HG03139 (cell line): ENCODE measurements at regions not wholly inside any gene's neighbourhood (a gene's known extent, or its start where the extent isn't known, plus 50 kb on each side); places are given as distances from the start of the nearest gene placed in this dataset.
"Not testable (repeated sequence)": the region's sequence is repeated elsewhere in the genome, so short reads cannot be mapped to it uniquely, and the experiment has no call there.

Experiments
- ATAC-seq: cut with Tn5 transposase; IDR thresholded peaks from one replicate; pipeline ENCODE4 v1.9.1; 2021; ENCODE audit not compliant: unreplicated experiment

- ATAC-seq = no peak
Observed at GRCh38 chr11:81802591-81802990, 931.1 kb downstream of the FAM181B start.

DNA sequence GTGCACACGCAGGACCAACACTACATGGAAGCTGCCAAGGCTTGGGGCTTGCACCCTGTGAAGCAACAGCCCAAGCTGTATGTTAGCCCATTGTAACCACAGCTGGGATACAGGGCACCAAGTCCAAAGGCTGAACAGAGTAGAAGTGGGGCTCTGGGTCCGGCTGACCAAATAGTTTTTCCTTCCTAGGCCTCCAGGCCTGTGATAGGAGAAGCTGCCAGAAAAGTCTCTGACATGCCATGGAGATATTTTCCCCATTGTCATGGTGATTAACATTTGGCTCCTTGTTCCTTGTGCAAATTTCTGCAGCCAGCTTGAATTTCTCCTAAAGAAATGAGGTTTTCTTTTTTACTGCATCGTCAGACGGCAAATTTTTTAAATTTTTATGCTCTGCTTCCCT is 941.2 kb downstream of the FAM181B start:
- no peak for ATAC-seq

DNA sequence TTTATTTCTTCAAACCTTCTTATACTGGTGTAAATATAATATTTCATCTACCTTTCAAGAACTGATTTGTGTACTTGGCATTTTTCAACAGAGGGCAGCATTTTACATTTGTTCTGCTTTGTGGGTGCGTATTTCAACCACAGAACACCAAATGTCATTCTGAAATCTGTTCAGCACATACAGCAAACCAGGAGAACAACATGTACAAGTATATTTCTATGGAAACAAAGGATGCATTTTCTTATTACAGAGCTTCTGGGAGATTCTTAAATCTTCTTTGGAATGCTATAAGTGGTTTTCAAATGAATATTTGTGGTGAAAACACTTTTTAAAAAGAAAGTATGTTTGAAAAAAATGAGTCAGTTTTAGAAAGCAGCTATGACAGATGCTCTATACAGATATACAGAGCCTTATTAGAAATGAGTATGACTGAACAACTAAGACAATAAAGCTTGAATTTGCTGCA is 946.0 kb downstream of the FAM181B start:
- no peak for ATAC-seq

- no peak for ATAC-seq
Observed at GRCh38 chr11:81772166-81772565, 961.5 kb downstream of the FAM181B start.

GRCh38 chr11:81769906-81770305 is 963.8 kb downstream of the FAM181B start:
- ATAC-seq = not testable (repeated sequence)

GRCh38 chr11:81756864-81757595 is 976.6 kb downstream of the FAM181B start:
- no peak for ATAC-seq

GRCh38 chr11:81749245-81749644 is 984.4 kb downstream of the FAM181B start:
- no peak for ATAC-seq

DNA sequence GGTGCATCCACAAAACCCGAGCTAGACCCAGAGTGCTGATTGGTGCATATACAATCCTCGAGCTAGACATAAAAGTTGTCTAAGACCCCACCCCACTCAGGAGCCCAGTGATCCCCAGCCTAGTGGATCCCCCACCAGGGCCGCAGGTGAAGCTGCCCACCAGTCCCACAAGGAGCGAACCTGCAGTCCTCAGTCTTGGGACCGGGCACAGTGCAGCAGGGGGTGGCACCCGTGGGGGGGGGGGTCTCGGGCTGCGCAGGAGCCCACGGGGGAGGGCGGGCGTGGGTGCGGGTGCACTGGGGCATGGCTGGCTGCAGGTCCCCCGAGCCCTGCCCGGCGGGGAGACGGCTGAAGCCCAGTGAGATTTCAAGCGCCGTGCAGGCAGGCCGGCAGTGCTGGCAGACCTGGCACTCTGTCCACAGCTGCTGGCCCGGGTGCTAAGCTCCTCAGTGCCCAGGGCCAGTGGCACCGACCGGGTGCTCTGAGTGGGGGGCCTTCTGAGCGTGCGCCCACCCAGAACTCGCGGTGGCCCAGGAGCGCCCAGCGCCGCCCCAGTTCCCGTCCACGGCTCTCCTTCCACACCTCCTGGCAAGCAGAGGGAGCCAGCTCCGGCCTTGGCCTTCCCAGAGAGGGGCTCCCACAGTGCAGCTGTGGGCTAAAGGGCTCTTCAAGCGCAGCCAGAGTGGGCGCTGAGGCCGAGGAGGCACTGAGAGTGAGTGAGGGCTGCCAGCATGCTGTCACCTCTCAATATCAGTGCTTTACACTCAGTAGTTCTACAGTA is 989.1 kb downstream of the FAM181B start:
- no peak for ATAC-seq

GRCh38 chr11:81725701-81726100 is 1008.0 kb downstream of the FAM181B start:
- ATAC-seq = no peak

DNA sequence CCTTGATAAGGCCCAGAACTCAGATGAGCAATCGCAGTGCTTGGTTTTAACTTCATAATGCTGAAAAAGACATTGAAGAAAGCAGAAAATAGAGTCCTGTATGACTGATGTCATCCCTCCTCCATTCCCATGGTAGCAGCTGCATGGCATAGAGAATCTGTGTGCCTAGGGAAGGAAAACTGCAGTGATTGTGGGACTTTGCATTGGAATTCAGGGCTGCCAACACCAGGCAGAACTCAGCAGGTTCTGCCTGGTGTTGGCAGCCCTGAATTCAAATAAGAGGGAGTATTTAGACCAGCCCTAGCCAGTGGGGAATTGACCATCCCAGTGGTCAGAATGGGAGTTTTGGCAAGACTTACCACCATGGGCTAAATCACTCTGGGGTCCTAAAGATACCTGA is 1016.0 kb downstream of the FAM181B start:
- no peak for ATAC-seq

DNA sequence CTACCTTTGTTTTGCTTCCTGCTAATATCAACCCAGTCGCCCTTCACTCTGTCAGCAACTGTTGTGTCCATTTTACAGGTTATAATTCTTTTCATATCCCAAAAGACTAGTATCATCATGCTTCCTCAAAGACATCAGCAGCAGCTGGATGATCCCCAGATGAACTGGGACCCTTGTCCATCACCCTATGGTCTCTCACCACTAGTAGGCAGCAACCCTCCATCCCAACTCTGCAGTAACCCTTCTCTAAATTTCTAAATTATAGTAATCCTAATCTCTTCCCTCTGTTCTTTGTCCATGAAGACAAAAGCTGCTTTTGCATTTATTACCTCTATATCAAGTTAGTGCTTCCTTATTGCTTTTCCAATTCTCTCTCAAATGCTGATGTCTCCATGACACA is 1025.8 kb downstream of the FAM181B start:
- ATAC-seq = no peak

DNA sequence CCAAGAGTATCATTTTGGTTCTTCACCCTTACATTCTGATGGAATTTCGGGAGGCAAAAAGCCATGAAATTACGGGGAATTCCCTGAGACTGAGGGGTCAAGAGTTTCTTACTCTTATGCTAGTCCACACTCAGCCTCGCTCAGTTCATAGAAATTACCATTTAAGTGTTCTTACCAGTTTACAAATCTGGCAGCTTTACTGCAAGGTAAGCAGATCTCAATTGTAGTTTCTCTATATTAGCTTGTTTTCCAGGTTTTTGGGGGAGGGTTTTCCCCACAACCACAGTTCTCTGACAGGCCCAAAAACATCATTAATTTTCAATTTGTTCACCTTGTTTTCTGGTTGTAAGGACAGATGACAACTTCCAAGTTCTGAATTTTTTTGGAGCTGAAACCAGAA is 1028.4 kb downstream of the FAM181B start:
- no peak for ATAC-seq

DNA sequence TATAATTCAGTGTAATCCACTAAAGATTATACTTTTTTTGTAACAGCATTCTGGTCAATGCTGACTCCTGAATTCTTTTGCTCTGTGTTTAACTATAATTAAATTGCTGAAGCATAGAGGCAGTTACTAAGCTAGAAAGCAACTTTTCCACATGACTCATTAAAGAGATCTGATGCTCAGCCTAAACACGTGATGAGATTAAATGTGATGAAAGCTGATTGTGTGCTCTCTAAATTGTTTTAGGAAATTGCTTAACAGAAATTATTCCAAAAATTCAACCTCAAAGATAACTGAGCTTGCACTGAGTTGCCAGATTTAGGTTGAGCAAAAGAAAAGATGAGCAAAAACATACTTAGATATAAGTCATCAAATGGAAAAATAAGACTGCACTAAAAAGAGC is 1033.6 kb downstream of the FAM181B start:
- ATAC-seq = no peak

DNA sequence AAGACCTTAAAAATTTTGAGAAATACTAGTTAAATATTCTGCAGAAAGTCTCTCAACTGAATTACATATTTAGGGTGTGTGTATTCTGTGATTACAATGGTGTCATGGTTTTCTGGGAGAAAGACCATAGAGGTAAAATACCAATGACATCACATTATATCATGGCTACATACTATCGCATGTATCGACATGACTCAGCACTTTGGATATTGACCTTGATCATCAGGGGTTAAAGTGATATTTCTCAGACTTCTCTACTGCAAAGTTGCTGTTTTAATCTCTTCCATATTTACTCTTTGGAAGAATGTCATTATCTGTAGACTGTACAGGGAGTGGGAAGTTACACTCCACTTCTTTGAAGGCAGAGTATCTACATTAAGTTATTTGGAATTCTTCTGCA is 1046.6 kb downstream of the FAM181B start:
- ATAC-seq = no peak

DNA sequence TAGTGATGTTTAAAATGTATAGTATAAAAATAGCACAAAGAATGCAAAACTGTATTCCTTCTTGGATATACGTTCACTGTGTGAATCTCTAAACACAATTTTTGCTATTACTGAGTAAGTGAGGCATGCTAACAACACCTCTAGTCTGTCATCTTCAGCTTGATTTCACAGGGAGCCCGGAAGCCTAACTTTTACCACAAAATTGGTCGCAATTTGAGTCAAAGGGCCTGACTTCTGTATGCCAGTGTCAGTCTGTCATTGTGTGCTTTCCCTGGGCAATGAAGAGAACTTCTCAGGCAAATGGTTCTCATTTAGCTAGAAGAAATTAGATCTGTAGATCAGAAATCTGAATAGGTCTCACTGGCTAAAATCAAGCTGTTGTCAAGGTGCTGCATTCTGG is 1059.5 kb downstream of the FAM181B start:
- ATAC-seq = no peak

GRCh38 chr11:81673001-81673400 is 1060.7 kb downstream of the FAM181B start:
- ATAC-seq = no peak

- no peak for ATAC-seq
Observed at GRCh38 chr11:81669935-81670543, 1063.6 kb downstream of the FAM181B start.

- peak; percentile 89 for ATAC-seq
Observed at GRCh38 chr11:81658722-81659121, 1074.9 kb downstream of the FAM181B start.

GRCh38 chr11:81655351-81655750 is 1078.3 kb downstream of the FAM181B start:
- no peak for ATAC-seq

DNA sequence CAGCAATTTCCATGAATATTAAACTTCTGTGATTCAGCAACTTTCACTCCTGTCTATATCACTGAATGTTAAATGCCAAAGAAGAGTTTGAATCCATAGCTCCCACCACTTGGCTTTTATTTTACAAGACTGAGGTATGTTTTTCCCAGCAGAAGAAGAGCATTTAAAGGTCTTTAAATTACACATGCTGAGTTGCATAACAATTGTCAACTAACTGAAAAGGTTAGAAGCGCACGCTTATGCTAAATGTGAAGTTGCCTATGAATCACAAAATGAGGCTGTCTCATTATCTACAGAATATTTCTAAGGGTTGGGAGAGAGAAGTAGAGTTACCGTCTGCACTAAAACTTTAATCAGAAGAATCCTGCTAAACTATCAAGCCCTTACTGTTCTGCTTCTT is 1086.3 kb downstream of the FAM181B start:
- ATAC-seq = no peak

DNA sequence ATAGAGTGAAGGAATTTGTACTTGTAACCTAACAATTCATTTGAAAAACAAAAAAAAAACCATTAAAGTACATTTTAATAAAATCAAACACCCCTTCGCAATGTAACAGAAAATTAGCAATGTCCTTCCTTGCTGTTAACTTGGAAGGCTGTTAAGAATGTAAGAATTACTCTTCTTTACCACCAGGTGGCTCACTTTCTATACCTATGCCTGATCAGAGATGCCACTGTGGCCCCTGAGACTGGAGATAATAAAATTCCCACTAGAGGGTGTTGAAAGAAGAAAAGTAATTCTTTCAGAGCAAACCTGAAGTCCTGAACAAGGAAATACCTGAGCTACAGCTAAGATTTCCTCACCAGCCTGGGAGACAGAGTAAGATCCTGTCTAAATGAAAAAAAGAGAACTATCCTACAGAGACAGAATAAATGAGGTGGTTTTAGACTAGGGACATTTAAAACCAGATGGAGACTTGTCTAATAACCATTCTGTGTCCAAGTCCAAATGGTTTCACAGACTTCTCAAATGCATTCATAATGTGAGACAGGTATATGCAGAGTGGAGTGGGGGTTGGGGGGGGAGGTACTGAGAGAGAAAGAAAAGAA is 1089.3 kb downstream of the FAM181B start:
- no peak for ATAC-seq

DNA sequence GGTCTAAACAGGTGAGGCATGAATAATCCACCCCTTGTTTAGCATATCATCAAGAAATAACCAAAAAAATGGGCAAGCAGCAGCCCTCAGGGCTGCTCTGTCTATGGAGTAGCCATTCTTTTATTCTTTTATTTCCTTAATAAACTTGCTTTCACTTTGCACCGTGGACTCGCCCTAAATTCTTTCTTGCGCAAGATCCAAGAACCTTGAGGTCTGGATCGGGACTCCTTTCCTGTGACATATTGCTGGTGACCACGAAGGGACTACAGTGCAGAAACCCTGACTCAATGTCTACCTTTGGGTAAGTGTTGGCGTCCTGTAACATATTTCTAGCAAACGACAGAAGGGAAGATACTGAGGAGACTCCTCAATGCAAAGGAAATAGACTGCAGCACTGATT is 1099.2 kb downstream of the FAM181B start:
- no peak for ATAC-seq
